ENCODE measurements at regions not wholly inside any gene's neighbourhood (a gene's known extent, or its start where the extent isn't known, plus 50 kb on each side); places are given as distances from the start of the nearest gene placed in this dataset.

DNA sequence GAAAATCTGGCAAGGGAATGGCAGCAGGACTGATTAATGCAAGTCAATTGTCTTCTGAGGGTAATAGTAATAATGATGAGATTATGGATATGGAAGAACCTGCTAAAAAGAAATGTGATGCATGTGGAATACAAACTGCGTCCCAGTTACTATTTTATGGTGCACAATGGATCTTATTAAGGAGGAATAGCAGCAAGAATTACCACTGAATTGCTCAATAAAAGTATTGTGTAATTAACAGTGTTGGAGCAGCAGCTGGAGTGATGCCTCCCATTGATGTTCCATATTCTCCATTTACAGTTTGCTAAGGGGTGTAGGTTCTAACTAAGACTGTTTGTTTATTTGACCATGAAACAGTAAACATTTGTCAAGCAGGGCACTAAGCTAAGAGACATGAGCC lies 167.9 kb downstream of the HRH4 start:
- DNase-seq = no peak

DNA sequence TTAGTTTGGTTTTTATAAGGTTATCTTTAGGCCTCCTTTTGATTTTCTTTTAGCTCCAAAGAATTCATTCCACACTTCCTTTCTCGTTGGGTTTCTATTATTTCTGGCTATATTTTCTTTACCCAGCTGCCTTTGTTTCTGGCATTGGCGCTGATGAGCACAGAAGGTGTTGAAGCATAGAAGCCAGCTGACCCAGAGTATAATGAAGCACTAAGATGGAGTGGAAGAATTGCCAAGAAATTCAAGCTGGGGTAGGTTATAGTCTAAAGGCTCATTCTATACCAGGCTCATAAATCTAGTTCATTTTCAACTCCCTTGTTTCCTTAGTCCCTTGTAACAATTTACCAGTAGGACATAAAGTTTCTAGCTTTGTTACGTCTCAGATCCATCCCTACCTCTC lies 169.5 kb downstream of the HRH4 start:
- no peak for DNase-seq

DNA sequence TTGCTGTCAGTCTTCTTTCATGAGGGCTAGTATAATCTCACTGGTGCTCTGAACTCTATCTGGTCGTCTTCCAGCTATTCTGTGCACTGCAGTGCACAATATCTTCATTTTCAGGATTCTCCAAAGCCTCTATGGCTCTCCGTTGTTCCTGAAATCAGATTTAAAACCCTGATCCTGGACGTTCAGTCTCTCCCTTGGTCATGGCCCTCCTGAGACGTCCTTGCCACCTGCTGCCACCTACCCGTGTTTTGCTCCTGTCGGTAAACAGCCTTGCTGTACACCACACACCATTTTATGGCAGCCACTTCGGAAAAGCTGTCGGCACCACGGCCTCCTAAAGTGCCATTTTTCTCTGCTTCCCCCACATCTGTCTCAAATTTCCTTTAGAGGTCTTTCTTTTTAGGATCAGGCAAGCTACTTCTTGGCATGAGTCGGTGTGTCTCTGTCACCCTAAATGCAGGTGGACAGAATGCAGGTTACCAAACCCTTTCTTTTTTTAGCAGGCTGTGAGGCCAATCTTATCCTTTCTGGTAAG lies 170.0 kb downstream of the HRH4 start:
- no peak for DNase-seq

DNA sequence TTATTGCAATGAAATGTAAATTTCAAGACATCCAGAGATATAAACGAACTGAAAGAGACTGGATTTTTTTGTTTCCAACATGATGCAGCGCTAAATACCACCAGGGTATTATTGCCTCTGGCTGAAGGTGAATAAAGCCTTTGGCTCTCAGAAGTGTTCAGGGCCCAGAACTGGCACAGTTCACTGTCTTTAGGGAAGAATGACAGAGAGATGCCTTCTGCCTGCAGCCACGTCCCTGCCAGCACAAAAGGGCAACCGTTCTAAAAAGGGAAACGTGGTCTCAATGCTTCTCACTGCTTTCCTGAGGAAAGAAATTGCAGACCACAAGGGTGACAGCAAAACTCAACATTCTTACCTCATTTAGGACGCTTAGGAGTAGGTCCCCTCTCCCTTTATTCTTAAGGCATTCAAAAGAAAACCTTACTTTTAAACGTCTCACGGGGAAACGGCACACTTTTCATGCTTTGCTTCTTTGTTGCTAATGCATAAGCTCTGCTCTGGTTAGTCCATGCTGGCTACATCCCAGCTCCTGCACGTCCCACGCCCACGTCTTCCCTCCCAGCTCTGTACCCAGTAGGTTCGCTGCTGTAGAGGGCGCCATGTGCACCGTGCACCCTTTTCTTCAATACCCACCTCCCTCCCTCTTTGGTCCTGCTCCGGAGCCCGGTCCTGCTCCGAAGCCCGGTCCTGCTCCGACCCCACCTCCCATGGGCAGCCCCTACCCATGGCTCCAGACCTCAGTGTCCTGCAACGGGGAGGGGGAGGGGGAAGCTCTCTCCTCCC lies 171.0 kb downstream of the HRH4 start:
- no peak for DNase-seq

DNA sequence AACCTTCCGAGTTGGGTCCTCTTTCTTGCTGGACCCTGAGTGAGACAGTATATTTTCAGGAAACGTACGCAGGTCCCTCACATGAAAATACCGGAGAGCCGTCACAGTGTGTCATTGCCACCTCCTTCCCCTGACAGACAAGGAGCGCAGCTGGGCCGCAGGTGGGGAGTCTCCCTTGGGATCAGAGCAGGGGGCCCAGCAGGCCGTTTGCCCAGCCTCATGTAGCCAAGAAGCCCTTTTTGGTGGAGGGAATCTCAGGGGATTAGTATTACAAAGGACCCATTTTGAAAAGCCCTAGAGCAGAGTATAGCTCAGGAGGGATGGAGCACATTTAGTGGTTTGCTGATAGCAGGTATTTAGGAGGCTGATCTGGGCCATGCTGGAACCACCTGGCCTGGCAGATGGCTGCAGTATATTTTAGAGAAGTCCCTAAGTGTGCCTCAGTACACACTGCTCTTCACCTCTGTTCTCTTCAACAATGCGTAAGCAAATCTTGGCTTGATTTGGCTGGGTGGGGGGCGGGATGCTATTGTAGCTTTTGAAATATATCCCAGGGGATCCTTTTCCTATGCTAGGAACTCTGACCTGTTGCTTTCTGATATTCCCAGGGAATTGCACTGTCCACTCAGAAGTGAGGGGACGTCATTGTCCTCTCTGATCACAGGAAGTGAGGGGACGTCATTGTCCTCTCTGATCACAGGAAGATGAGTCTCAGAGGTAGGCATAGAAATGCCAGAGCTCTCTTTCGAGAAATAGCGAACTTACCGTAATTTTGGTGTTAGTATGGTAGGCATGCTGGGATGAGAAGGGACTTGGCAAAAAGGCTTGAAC lies 171.9 kb downstream of the HRH4 start:
- DNase-seq = no peak

DNA sequence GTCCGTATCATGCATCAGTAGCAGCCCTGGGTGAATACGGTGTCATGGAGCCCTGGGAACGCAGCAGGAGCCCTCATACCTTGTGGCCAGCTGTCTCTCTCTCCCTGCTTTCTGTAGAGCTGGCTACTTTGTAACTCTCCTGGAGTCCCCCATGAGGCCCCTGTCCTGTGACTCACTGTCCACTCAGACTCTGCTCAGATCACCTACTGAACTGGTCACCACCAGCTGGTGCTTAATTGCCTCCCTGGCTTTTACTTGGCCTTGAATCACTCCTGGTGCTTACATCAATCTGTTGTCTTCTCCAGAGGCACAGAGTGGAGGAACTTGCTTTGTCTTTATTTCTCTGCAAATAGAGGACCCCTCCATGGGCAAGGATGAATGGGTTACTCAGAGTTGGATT lies 172.7 kb downstream of the HRH4 start:
- no peak for DNase-seq

DNA sequence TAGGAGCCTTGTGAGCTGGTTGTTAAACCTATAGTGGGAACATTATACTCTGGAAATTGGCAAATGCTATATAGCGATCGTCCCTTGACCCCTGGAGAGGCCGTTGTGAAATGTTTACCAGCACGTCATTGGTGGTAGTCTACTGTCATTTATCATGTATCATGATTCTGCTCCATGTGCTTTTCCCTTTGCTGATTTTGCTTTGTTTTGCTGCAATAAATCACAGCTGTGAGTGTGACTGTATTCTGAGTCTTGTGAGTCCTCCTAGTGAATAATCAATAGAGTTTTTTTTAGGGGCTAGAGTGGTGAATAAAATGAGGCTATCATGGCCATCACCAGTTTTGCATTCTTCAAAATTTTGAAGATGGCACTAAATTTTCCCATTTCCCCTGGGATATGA lies 189.1 kb downstream of the HRH4 start:
- no peak for DNase-seq

DNA sequence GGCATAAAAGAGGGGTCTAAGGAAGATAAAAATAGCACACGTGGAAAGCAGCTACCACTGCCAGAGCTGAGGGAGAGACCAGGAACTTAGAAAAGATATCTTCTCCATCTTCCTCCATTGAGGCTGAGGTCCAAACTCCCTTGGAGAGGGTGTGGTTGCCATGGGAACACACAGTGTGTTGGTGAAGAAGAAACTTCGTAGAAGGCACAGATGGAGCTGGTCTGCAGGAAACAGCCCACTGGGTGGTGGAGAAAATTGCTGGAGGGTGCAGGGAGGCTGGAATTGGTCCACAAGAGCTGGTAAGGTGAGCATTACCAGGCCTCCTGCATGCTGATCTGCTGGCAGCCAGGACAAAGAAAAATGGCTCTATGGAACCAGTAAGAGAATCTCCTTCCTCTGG lies 191.0 kb downstream of the HRH4 start:
- no peak for DNase-seq

DNA sequence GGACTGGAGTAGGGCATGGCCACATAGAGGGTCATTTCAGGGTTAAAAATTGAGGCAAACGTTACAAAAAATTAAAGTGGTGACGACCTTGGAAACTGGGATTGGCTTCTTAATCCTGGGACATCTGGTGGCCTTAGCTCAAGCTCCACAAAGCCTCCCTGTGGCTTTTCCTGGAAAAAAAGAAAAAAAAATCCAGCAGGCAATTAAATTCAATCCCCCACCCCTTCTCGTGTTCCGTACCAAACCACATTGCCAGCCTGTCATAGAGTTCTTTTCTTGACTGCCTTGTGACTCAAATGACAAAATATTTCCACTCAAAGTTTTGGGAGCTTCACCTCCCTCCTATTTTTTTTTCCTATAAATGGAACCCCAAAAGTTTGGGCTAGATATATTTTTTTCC lies 195.6 kb downstream of the HRH4 start:
- no peak for DNase-seq

DNA sequence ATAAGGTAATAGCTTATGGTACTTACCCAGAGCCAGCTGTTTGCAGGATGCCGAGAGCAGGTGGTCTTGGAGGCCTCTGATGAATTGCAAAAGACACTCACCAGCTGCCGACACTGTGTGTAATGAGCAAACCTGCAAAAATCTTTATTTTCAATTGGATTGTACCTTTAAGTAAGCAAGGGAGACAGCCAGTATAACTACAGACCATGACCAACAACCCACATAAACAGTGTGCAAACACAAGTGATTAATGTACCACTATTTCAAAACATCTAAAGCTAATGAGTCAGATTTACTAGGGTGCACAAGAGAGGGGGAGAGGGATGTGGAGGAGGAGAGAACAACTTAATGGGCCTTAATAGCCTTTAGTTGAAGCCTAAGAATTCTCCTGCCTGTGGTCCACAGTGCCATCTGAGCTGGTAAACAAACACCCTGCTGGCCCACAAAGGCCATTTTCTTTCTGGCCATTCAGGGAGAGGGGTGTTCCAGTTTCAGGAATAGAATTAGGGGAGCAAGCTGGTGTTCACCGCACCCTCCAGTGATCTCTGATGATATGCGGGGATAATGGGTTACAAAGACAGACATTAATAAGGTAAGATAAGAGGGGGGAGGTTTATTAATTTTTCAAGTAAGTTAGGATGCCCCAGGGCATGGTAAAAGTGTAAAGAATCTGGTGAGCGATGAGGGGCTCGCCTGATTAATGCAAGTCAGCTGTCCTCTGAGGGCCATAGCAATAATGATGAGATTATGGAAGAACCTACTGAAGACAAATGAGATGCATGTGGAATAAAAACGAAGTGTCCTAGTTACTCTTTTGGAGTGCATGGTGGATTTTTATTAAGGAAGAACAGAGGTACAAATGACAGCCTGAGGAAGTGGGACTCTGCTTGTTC lies 196.4 kb downstream of the HRH4 start:
- no peak for DNase-seq

DNA sequence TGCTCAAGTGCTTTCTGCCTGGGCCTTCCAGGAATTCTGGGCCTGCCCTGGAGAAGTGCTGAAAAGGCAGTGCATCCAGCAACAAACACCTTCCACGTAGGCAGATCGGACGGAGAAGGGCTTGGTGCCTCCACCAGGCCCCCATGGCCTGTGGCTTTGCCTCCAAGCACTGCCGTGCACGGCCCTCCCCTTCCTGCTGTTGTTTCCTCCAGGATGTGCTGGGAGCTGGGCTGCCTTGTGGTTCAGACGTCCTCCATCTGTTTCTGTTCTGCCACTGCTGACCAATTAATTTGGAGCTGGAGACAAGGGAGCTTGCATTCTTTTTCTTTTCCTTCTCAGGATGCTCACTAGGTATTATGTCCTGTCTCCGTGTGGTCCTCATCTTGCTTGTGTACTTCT lies 197.0 kb downstream of the HRH4 start:
- DNase-seq = no peak

DNA sequence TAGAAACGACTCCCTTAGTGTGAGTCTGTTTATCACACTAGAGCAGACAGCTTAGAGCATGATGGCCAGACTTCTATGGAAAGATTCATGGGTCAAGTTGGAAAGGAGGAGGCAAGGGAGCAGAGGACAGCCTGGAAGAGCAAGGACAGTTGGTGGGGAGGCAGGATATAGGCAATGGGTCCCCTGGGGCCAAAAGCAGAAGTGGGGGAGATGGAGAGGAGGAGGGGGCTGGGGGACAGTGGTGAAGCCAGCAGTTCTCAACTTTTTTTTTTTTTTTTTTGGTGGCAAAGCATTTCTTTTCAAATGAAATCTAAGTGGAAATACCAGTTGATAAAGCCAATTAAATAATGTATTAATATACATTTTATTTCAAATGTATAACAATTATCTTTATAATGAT lies 197.9 kb downstream of the HRH4 start:
- DNase-seq = no peak

DNA sequence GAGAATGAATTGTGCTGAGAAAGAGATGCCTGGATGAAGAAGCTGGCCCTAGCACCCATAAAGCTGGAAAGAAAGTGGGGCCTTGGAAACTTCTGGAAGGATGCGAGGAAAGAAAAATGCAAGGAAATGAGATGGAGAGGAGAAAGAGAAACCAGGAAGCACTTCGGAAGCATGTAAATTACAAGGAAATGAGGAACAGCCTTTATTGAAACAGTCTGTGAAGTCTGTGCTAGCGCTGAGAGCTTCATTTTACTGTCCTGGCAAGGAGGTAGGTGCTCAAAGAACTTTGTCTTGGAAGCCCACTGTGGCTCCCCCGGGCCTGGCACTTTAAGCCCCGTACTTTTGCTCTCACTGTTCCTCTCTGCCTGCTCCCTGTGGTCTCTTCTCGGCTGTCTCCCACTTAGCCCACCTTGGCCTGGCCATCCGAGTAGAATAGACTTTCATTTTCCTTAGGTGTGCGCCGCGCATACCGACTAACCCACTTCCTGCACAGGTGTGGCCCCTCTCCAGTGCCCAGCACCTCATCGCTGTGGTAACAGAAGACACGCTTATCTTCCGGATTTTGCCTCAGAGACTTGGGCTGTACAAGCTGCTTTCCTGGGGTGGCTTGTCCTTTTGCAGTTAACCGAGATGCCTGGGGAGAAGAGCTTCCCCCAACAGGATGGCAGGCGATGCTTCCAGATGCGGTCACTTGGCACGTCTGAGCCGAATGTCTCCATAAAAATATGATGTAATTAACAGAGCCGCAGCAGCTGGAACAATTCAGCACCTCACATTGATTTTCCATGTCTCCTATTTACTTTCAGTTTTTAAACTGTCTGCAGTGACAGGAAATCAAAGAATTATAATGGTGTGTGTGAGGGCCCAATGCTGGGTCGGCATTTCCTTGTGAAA lies 199.6 kb downstream of the HRH4 start:
- DNase-seq = no peak

DNA sequence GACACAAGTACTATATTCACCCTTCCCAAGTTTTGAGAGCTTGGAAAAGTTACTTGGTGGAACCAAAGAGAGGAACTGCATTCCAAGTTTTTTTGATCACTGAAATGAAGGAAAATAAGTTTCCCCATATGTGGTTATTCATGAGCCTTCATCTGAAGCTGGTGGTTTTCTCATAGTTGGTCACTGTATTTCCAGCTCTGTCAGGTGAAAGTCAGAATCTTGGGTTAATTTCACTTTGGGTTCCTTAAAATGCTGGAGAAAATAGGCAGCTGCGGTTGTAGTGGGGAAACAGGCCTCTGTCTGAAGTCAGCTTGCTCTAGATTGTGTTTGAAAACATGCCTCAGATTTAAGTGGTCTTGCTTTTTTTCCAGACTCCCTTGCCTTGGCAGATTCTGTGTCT lies 200.5 kb downstream of the HRH4 start:
- no peak for DNase-seq

DNA sequence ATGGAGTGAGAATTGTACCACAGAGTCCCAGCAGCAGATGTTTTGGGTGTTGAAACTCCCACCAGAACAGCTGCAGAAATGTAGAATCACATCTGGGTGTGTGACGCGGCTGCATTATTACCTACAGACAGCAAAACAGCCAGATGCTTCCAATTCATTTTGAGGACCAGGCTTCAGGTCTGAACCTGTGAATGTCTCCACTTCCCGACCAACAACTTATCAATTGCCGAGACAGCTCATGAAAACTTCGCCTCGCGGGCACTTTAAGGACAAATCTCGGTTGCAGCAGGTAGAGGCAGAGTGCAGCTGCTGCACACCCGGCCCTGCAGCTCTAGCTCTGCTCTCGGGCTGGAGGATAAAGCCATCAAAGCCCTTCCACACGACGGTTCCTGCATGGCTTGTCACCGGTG lies 202.0 kb downstream of the HRH4 start:
- DNase-seq = no peak

DNA sequence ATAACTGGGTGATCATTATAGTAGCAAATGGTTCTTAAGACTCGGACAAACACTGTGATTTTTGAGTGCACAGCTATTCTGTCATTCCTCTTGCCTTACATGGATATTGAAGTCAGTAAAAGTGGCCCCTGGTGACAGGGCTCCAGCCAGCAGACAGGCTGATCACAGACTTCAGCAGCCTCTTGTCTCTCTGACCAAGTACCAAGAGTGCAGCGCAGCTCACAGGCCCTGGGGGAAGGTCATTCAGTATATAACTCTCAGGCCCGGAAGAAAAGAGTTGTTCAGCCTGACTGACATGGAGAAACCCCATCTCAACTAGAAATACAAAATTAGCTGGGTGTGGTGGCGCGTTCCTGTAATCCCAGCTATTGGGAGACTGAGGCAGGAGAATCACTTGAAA lies 202.6 kb downstream of the HRH4 start:
- DNase-seq = no peak

DNA sequence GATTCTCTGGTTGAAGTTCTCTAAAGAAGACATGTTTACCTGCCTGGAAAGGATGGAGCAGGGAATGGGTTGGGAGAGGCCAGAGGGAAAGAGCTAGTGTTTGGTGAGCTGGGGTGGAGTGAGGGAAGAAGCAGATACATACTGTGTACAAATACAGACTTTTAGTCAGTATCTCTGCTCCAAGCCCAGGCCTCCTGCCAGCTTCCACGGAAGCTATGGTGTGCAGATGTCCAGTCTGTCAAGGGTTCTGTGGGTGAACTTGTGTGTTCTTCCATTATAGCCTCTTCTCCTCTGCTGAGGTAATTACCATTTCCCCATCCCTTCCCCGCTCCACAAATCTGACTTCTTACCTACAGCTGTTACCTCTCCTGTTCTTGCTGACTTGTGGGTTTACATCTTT lies 208.6 kb downstream of the HRH4 start:
- no peak for DNase-seq

DNA sequence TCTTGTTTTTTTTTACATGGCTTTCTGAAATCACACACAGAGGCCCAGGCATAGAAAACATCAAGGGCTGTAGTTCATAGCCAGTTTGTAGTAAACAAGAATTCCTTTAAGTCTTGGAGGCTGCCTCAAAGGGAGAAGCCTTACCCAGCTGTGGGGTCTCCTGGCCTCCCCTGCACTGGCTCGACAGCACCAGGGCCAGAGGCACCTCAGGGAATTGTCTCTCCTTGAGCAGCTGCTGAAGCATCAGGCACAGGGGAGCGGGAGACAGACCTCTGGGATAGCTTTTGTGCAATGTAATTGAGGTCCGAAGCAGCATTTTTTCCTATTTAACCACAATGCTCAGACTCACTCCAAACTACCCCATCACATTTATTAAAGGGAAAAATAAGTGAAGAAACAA lies 209.1 kb downstream of the HRH4 start:
- no peak for DNase-seq

DNA sequence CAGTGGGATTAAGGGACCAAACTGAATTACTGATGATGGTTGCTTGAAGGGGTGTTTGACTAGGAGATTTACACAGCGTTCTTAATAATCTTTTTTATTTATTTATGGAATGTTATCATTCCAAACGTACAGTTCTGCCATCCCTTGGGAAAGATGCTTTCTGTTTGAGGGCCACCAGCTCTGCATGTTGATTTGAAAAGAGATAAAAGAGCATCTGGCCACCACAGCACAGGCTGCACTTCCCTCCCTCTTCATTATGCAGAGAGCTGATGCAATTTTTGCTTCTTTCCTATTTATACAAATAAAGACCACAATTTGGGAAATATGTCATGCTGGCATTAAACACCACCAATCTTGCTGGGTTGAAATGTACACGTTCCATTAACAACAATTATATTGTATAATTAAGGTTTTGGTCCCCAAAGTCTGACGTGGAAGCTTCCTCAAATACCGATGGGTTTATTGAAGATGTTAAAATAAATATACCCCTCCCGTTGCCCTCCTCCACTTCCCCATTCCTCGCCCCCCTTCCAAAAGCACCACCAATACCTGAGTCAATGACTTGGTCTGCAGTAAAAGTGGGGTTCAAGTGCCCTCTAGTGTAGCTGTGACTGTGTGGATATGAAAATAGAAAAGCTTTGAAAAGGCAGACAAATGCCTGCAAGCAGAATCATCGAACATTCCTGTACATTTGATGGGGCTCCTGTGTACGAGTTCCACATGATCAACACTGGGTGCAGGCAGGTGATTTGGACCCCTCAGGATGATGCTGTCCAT lies 211.9 kb downstream of the HRH4 start:
- no peak for DNase-seq

DNA sequence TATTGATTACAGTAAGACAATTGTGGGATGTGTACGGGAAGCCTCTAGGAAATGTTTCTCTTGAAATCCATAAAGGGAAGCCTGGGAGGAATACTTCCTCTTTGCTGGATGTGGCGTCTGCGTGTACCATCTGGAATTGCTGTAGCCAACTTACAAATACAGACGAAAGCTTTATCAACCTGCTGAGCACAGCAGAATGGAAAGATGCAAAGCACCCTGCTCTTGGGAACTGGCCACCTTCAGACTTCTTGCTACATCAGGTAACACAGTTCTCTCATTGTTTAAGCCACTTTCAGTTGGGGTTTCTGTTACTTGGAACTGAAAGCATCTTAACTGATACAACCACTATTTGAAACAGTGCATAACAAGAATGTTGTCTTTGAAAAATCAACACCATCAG lies 213.8 kb downstream of the HRH4 start:
- no peak for DNase-seq

DNA sequence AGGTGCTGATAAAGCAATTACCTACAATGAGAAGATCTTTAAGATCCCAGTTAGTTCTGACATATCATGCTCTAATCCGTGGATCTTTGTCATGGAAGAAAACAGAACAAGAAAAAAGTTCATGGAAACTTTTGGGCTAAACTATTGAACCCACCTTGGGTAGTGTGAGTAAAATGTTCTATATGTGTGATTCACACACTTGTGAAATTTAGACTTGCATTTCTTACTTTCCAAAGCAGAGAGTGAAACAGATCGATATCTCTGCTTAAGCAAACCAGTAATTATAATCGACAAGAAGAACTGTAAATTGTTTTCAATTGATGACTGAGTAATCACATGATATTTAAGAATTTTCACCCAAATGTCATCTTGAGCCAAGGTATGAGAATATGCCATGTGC lies 214.2 kb downstream of the HRH4 start:
- no peak for DNase-seq

Measured in NCI-H1048 (cell line).